Thymus (tissue), 11 donors: ENCODE measurements at regions not wholly inside any gene's neighbourhood (a gene's known extent, or its start where the extent isn't known, plus 50 kb on each side); places are given as distances from the start of the nearest gene placed in this dataset.

Experiments used
- DNase-seq, 9 donors: peaks; one replicate each; pipeline ENCODE4 v3.0.0-alpha.2; 2013; ENCODE audit warnings: low spot score in 9 of 9, low read depth in 6 of 9, missing footprints in 1 of 9
- H3K27ac ChIP-seq, 2 donors: one replicate each; pipeline ENCODE4 v1.5.1; 2013; ENCODE audit warnings: control low read depth in 1 of 2, low read depth in 1 of 2, low read length in 1 of 2, mild to moderate bottlenecking in 1 of 2, moderate library complexity in 1 of 2
- H3K27me3 ChIP-seq, 2 donors: one replicate each; pipeline ENCODE4 v1.5.1; 2013; ENCODE audit warnings: low read length in 1 of 2; ENCODE audit not compliant: control insufficient read depth in 2 of 2, insufficient read depth in 1 of 2
- H3K36me3 ChIP-seq, 2 donors: one replicate each; pipeline ENCODE4 v1.5.1; 2013; ENCODE audit warnings: low read length in 1 of 2, mild to moderate bottlenecking in 1 of 2, moderate library complexity in 1 of 2; ENCODE audit not compliant: control insufficient read depth in 2 of 2, insufficient read depth in 2 of 2
- H3K4me1 ChIP-seq, 2 donors: one replicate each; pipeline ENCODE4 v1.5.1; 2013; ENCODE audit warnings: low read length in 2 of 2; ENCODE audit not compliant: control insufficient read depth in 2 of 2, insufficient read depth in 2 of 2
- H3K4me3 ChIP-seq, 2 donors: one replicate each; pipeline ENCODE4 v1.5.1; 2013; ENCODE audit warnings: low read length in 2 of 2, control low read depth in 1 of 2, mild to moderate bottlenecking in 1 of 2
- H3K9me3 ChIP-seq, 2 donors: one replicate each; pipeline ENCODE4 v1.5.1; 2013; ENCODE audit warnings: low read length in 1 of 2, mild to moderate bottlenecking in 1 of 2; ENCODE audit not compliant: control insufficient read depth in 2 of 2, insufficient read depth in 1 of 2
- WGBS: extraction: QIAGEN DNeasy Blood & Tissue Kit; methylation state at CpG from one replicate; pipeline ENCODE4 v1.1.7; 2013; 5-methylcytosine and 5-hydroxymethylcytosine counted together
- donor health status: healthy.

- DNase-seq = no peak
- no peak overlapping the region for H3K27ac ChIP-seq
- no peaks in the 10 kb centered on the region for H3K36me3 ChIP-seq
- H3K27me3 ChIP-seq = no peaks in the 10 kb centered on the region
- no peaks in the 10 kb centered on the region for H3K9me3 ChIP-seq
- WGBS = 46% methylated on average over 6 of the region's 6 CpGs
- H3K4me1 ChIP-seq = no peaks in the 10 kb centered on the region
- H3K4me3 ChIP-seq = no peak overlapping the region
Measured at GRCh38 chr2:144683107-144683753, 163.3 kb upstream of the ZEB2 start.

GRCh38 chr2:144682248-144682647 is 162.3 kb upstream of the ZEB2 start:
- Histone ChIP-seq H3K9me3 (no peaks in the 10 kb centered on the region), H3K36me3 (no peaks in the 10 kb centered on the region), H3K4me1 (no peaks in the 10 kb centered on the region), H3K4me3 (no peak overlapping the region), H3K27me3 (no peaks in the 10 kb centered on the region), H3K27ac (no peak overlapping the region)
- no peak for DNase-seq
- WGBS = 92% methylated on average over 4 of the region's 4 CpGs

DNA sequence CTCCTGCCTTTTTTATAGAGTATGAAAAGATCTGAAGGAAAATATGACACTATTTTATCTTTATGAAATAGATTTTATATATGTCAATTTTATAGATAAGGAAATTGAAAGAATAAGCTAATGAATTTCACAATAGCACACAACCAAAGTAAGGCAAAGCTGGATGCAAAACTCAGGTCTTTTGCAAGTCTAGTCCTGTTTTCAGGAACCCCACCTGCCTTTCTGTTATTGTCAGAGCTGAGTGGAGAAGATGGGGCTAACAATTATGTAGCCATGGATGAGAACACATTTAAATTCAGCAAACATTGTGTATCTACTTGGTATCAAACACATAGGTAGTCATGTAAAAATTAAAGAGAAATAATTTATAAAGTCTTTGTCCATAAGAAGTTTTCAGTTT is 161.5 kb upstream of the ZEB2 start:
- no peaks in the 10 kb centered on the region for H3K4me1 ChIP-seq
- H3K27ac ChIP-seq = no peak overlapping the region
- no peaks in the 10 kb centered on the region for H3K9me3 ChIP-seq
- no peaks in the 10 kb centered on the region for H3K36me3 ChIP-seq
- H3K4me3 ChIP-seq = no peak overlapping the region
- DNase-seq = no peak
- no peaks in the 10 kb centered on the region for H3K27me3 ChIP-seq

GRCh38 chr2:144679942-144680341 is 160.0 kb upstream of the ZEB2 start:
- 77% methylated on average over 5 of the region's 5 CpGs for WGBS

GRCh38 chr2:144678736-144679135 is 158.8 kb upstream of the ZEB2 start:
- Histone ChIP-seq H3K4me3 (no peak overlapping the region), H3K27me3 (no peaks in the 10 kb centered on the region), H3K27ac (no peak overlapping the region), H3K36me3 (no peaks in the 10 kb centered on the region), H3K4me1 (no peaks in the 10 kb centered on the region), H3K9me3 (no peaks in the 10 kb centered on the region)
- no peak for DNase-seq
- 92% methylated on average over 1 of the region's 1 CpG for WGBS

More at GRCh38 chr2:144679942-144680341, 160.0 kb upstream of the ZEB2 start:
- DNase-seq = no peak
- H3K9me3 ChIP-seq = no peaks in the 10 kb centered on the region
- no peak overlapping the region for H3K27ac ChIP-seq
- H3K36me3 ChIP-seq = no peaks in the 10 kb centered on the region
- no peaks in the 10 kb centered on the region for H3K4me1 ChIP-seq
- no peak overlapping the region for H3K4me3 ChIP-seq
- no peaks in the 10 kb centered on the region for H3K27me3 ChIP-seq

GRCh38 chr2:144675731-144676130 is 155.8 kb upstream of the ZEB2 start:
- Histone ChIP-seq H3K27ac (no peak overlapping the region), H3K4me1 (no peaks in the 10 kb centered on the region), H3K4me3 (no peak overlapping the region), H3K9me3 (no peaks in the 10 kb centered on the region), H3K36me3 (no peaks in the 10 kb centered on the region), H3K27me3 (no peaks in the 10 kb centered on the region)
- DNase-seq = no peak
- WGBS = 94% methylated on average over 3 of the region's 3 CpGs

DNA sequence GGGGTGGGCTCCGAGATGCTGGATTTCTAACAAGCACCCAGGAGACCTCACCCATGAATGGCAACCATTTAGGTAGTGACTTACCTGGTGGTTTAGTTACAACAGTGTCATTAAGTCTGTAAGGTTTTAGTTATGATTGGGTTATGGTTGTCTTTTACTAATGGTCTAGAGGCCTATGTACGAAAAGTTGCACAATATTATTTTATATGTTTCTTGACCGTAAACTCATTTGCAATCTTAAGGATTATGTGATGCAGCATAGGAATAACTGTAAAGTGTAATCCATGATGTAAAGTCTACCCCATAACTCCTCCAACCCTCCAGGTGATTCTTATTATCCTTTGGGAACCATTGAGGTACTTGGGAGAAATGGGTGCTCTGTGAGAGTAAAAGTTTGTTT is 155.4 kb upstream of the ZEB2 start:
- WGBS = 98% methylated on average over 3 of the region's 3 CpGs
- no peaks in the 10 kb centered on the region for H3K36me3 ChIP-seq
- no peaks in the 10 kb centered on the region for H3K9me3 ChIP-seq
- no peak for DNase-seq
- H3K27me3 ChIP-seq = no peaks in the 10 kb centered on the region
- no peaks in the 10 kb centered on the region for H3K4me1 ChIP-seq
- H3K27ac ChIP-seq = no peak overlapping the region
- H3K4me3 ChIP-seq = no peak overlapping the region

DNA sequence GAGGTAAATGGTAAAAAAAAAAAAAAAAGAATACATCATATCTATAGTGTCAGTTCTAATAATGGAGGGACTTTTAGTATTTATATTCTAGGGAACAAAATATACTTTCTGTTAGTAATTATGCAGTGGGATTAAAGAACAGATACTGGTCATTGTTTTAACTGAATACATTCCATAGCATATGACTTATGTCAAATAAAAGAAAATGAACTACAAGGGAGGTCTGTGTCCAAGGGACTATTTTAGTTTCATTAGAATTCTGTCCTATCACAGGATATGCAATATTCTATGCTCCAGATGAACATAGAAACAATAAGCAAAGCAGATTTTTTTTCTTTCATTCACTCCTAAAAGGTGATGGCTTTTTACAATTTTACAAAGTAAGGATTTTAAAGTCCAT is 154.2 kb upstream of the ZEB2 start:
- H3K27me3 ChIP-seq = no peaks in the 10 kb centered on the region
- no peak overlapping the region for H3K27ac ChIP-seq
- no peaks in the 10 kb centered on the region for H3K4me1 ChIP-seq
- no peak overlapping the region for H3K4me3 ChIP-seq
- DNase-seq = no peak
- H3K36me3 ChIP-seq = no peaks in the 10 kb centered on the region
- no peaks in the 10 kb centered on the region for H3K9me3 ChIP-seq

- Histone ChIP-seq H3K4me1 (no peaks in the 10 kb centered on the region), H3K27ac (no peak overlapping the region), H3K27me3 (no peaks in the 10 kb centered on the region), H3K4me3 (no peak overlapping the region), H3K36me3 (no peaks in the 10 kb centered on the region), H3K9me3 (no peaks in the 10 kb centered on the region)
- WGBS = 64% methylated on average over 3 of the region's 3 CpGs
- DNase-seq = no peak
Measured at GRCh38 chr2:144673456-144673855, 153.5 kb upstream of the ZEB2 start.
